ENCODE measurements at regions not wholly inside any gene's neighbourhood (a gene's known extent, or its start where the extent isn't known, plus 50 kb on each side); places are given as distances from the start of the nearest gene placed in this dataset.
"Not testable (repeated sequence)": the region's sequence is repeated elsewhere in the genome, so short reads cannot be mapped to it uniquely, and the experiment has no call there.

DNA sequence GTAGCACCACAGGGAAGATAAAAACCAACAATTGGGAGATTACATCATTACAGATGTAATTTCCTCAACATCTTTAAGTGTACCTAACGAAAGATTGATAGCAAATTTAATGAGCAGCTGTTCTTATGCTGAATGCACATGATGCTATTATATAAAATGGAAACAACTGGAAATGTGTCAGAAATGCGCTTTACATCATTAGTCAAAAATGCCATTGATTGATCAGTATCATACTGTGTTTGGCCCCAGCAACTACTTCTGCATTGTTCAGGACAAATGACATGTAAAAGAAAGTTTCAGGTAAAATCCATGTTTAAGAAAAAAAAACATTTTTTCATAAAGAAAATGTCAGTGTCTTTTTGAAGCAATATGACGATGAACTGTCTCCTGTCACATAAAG lies 625.5 kb upstream of the MIR17HG start:
- peaks cover 26% of the 10 kb centered on the region for H3K4me1 Mint-ChIP-seq
- H3K36me3 Mint-ChIP-seq (ENCODE audit: low read depth): no peaks in the 10 kb centered on the region
- H3K4me3 Mint-ChIP-seq: no peak overlapping the region
- H3K27ac Mint-ChIP-seq (ENCODE audit: unreplicated experiment): no peak overlapping the region
- no peaks in the 10 kb centered on the region for H3K27me3 Mint-ChIP-seq (ENCODE audit: low read depth)
- TF ChIP-seq, protein P1, sequence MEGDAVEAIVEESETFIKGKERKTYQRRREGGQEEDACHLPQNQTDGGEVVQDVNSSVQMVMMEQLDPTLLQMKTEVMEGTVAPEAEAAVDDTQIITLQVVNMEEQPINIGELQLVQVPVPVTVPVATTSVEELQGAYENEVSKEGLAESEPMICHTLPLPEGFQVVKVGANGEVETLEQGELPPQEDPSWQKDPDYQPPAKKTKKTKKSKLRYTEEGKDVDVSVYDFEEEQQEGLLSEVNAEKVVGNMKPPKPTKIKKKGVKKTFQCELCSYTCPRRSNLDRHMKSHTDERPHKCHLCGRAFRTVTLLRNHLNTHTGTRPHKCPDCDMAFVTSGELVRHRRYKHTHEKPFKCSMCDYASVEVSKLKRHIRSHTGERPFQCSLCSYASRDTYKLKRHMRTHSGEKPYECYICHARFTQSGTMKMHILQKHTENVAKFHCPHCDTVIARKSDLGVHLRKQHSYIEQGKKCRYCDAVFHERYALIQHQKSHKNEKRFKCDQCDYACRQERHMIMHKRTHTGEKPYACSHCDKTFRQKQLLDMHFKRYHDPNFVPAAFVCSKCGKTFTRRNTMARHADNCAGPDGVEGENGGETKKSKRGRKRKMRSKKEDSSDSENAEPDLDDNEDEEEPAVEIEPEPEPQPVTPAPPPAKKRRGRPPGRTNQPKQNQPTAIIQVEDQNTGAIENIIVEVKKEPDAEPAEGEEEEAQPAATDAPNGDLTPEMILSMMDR (conservative IDR thresholded peaks at IDR 0.05): no peak
- peaks cover 4% of the 10 kb centered on the region for H3K9me3 Mint-ChIP-seq
- DNase-seq (ENCODE audit: low read depth, low spot score): no peak

DNA sequence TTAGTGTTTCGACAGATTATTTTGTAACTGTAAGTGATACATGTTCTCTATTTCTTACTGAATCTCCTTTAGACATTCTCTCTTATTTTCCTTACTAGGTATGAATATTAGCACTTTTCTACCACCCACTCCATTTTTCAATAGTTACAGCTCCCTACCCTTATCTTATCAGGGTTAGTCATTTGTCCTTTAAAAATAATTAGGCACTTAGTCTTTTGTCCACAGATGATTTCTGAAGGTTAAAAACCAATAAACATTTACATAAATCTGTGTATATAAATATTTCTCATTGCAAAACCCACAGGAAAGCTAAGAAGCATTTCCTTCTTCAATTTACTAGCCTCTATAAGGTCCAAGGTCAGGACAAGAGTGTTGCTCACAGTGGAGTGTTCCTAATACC lies 624.1 kb upstream of the MIR17HG start:
- no peak for DNase-seq (ENCODE audit: low read depth, low spot score)
- H3K4me3 Mint-ChIP-seq: no peak overlapping the region
- H3K27ac Mint-ChIP-seq (ENCODE audit: unreplicated experiment): no peak overlapping the region
- no peaks in the 10 kb centered on the region for H3K36me3 Mint-ChIP-seq (ENCODE audit: low read depth)
- no peaks in the 10 kb centered on the region for H3K27me3 Mint-ChIP-seq (ENCODE audit: low read depth)
- peaks cover 4% of the 10 kb centered on the region for H3K9me3 Mint-ChIP-seq
- TF ChIP-seq, protein P1 (conservative IDR thresholded peaks at IDR 0.05): no peak
- H3K4me1 Mint-ChIP-seq: peaks cover 11% of the 10 kb centered on the region

DNA sequence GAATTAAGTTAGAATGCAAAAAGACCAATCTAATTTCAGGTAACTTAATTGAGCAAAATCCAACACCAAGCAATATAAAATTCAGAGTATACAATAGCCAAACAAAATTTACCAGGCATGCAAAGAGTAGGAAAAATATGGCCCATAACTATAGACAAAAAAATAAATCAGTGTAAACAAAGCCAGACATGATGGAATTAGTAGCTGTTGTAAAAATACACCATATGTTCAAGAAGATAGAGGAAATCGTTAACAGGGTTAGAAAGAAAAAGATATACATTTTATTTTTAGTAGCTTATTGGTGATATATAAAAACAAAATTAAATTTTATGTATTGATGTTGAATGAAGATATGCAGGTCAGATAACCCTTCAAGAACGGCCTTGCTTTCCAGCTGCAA lies 621.1 kb upstream of the MIR17HG start:
- no peak for DNase-seq (ENCODE audit: low read depth, low spot score)
- Mint-ChIP-seq H3K4me3 (no peak overlapping the region), H3K36me3 (ENCODE audit: low read depth) (peaks cover 3% of the 10 kb centered on the region), H3K4me1 (no peaks in the 10 kb centered on the region), H3K27me3 (ENCODE audit: low read depth) (no peaks in the 10 kb centered on the region), H3K9me3 (peaks cover 5% of the 10 kb centered on the region), H3K27ac (ENCODE audit: unreplicated experiment) (no peak overlapping the region)
- TF ChIP-seq, protein P1 (conservative IDR thresholded peaks at IDR 0.05): no peak

DNA sequence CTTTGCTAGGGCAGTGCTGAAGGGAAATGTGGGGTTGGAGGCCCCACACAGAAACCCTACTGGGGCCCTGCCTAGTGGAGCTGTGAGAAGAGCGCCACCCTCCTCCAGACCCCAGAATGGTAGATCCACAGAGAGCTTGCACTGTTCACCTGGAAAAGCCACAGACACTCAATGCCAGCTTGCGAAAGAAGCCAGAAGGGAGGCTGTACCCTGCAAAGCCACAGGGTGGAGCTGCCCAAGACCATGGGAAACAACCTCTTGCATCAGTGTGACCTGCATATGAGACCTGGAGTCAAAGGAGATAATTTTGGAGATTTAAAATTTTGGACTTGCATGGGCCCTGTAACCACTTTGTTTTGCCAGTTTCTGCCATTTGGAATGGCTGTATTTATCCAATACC lies 615.4 kb upstream of the MIR17HG start:
- H3K9me3 Mint-ChIP-seq: peaks cover 13% of the 10 kb centered on the region
- DNase-seq (ENCODE audit: low read depth, low spot score): no peak
- H3K27me3 Mint-ChIP-seq (ENCODE audit: low read depth): no peaks in the 10 kb centered on the region
- TF ChIP-seq, protein P1 (conservative IDR thresholded peaks at IDR 0.05): no peak
- H3K36me3 Mint-ChIP-seq (ENCODE audit: low read depth): peaks cover 8% of the 10 kb centered on the region
- H3K4me3 Mint-ChIP-seq: no peak overlapping the region
- no peak overlapping the region for H3K27ac Mint-ChIP-seq (ENCODE audit: unreplicated experiment)
- H3K4me1 Mint-ChIP-seq: no peaks in the 10 kb centered on the region

DNA sequence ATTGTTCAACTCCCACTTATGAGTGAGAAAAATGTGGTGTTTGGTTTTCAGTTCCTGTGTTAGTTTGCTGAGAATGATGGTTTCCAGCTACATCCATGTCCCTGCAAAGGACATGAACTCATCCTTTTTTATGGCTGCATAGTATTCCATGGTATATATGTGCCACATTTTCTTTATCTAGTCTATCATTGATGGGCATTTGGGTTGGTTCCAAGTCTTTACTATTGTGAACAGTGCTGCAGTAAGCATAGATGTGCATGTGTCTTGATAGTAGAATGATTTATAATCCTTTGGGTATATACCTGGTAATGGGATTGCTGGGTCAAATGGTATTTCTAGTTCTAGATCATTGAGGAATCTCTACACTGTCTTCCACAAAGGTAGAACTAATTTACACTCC lies 613.0 kb upstream of the MIR17HG start:
- not testable (repeated sequence) for H3K4me1 Mint-ChIP-seq

DNA sequence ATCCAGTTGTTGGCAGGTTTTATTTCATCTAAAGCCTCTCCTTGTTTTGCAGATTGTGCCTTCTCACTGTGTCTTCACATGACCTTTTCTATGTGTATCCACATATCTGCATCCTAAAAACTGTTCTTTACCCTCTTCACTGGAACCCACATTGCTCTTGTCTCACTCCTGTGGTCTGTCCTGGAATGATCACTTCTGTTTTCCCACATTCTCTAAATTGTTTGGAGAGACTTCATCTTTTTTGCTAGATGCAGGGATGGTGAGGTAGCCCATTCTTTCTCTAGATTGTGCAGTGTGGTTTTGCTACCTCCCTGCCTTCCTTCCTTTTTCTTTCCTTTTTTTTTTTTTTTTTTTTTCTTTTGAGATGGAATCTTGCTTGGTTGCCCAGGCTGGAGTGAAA lies 608.6 kb upstream of the MIR17HG start:
- no peaks in the 10 kb centered on the region for H3K4me1 Mint-ChIP-seq
- H3K27ac Mint-ChIP-seq (ENCODE audit: unreplicated experiment): no peak overlapping the region
- no peak overlapping the region for H3K4me3 Mint-ChIP-seq
- no peak for DNase-seq (ENCODE audit: low read depth, low spot score)
- H3K36me3 Mint-ChIP-seq (ENCODE audit: low read depth): peaks cover 6% of the 10 kb centered on the region
- peaks cover 8% of the 10 kb centered on the region for H3K9me3 Mint-ChIP-seq
- H3K27me3 Mint-ChIP-seq (ENCODE audit: low read depth): no peaks in the 10 kb centered on the region
- TF ChIP-seq, protein P1 (conservative IDR thresholded peaks at IDR 0.05): no peak

More for the DNA sequence above, 613.0 kb upstream of the MIR17HG start:
- H3K36me3 Mint-ChIP-seq (ENCODE audit: low read depth); DNase-seq (ENCODE audit: low read depth, low spot score); H3K27me3 Mint-ChIP-seq (ENCODE audit: low read depth); H3K27ac Mint-ChIP-seq (ENCODE audit: unreplicated experiment); H3K4me3 Mint-ChIP-seq: not testable (repeated sequence)
- H3K9me3 Mint-ChIP-seq: peaks cover 15% of the 10 kb centered on the region
